ENCODE measurements at regions not wholly inside any gene's neighbourhood (a gene's known extent, or its start where the extent isn't known, plus 50 kb on each side); places are given as distances from the start of the nearest gene placed in this dataset.

- Histone ChIP-seq H3K27me3 (replicated peaks in 1 of 7) (no peaks in the 10 kb centered on the region), H3K4me3 (no peak overlapping the region), H3K36me3 (no peaks in the 10 kb centered on the region), H3K4me1 (no peaks in the 10 kb centered on the region), H3K27ac (no peak overlapping the region), H3K9me3 (peaks cover 0 to 4% (median 0%) of the 10 kb centered on the region in 8 donors)
- no peak for TF ChIP-seq POLR2AphosphoS5 (IDR thresholded peaks at IDR 0.05)
- no peak for TF ChIP-seq POLR2A (IDR thresholded peaks at IDR 0.05)
- TF ChIP-seq CTCF (IDR thresholded peaks at IDR 0.05 in 8 of 11, conservative IDR thresholded peaks at IDR 0.05 in 3 of 11) = no peak
- DNase-seq = no peak
- 77 to 95% (median 80%) methylated on average over 5 of the region's 5 CpGs for WGBS, 5 donors
- intact Hi-C loops (cut with DNase I; ENCODE audit: low total_unique reads) = no loop called here
Observed at GRCh38 chr6:23775127-23775526, 350.9 kb upstream of the NRSN1 start.

- no peaks in the 10 kb centered on the region for H3K27me3 ChIP-seq (replicated peaks in 1 of 7)
- no peaks in the 10 kb centered on the region for H3K4me1 ChIP-seq
- no peak for TF ChIP-seq CTCF (IDR thresholded peaks at IDR 0.05 in 8 of 11, conservative IDR thresholded peaks at IDR 0.05 in 3 of 11)
- no peak for TF ChIP-seq POLR2A (IDR thresholded peaks at IDR 0.05)
- WGBS, 5 donors = 67 to 84% (median 71%) methylated on average over 2 of the region's 2 CpGs
- intact Hi-C loops (cut with DNase I; ENCODE audit: low total_unique reads) = no loop called here
- no peak overlapping the region for H3K27ac ChIP-seq
- H3K4me3 ChIP-seq = no peak overlapping the region
- H3K36me3 ChIP-seq = no peaks in the 10 kb centered on the region
- no peak for DNase-seq
- peaks cover 0 to 5% (median 0%) of the 10 kb centered on the region in 8 donors for H3K9me3 ChIP-seq
Observed at GRCh38 chr6:23783901-23784300, 342.1 kb upstream of the NRSN1 start.

GRCh38 chr6:23784301-23784919 lies 341.6 kb upstream of the NRSN1 start:
- H3K4me1 ChIP-seq = no peaks in the 10 kb centered on the region
- no peak for TF ChIP-seq POLR2A (IDR thresholded peaks at IDR 0.05)
- no peak for TF ChIP-seq CTCF (IDR thresholded peaks at IDR 0.05 in 8 of 11, conservative IDR thresholded peaks at IDR 0.05 in 3 of 11)
- no peak overlapping the region for H3K4me3 ChIP-seq
- H3K9me3 ChIP-seq = peaks cover 0 to 5% (median 0%) of the 10 kb centered on the region in 8 donors
- 69 to 80% (median 76%) methylated on average over 7 of the region's 7 CpGs for WGBS, 5 donors
- DNase-seq = no peak
- H3K27ac ChIP-seq = no peak overlapping the region
- no peaks in the 10 kb centered on the region for H3K36me3 ChIP-seq
- intact Hi-C loops (cut with DNase I; ENCODE audit: low total_unique reads) = no loop called here
- no peaks in the 10 kb centered on the region for H3K27me3 ChIP-seq (replicated peaks in 1 of 7)

- no peaks in the 10 kb centered on the region for H3K36me3 ChIP-seq
- 60 to 85% (median 76%) methylated on average over 2 of the region's 2 CpGs for WGBS, 5 donors
Observed at GRCh38 chr6:23790756-23791155, 335.3 kb upstream of the NRSN1 start.

More at GRCh38 chr6:23790756-23791155, 335.3 kb upstream of the NRSN1 start:
- Histone ChIP-seq H3K4me3 (no peak overlapping the region), H3K27ac (no peak overlapping the region), H3K9me3 (no peaks in the 10 kb centered on the region), H3K4me1 (no peaks in the 10 kb centered on the region), H3K27me3 (replicated peaks in 1 of 7) (no peaks in the 10 kb centered on the region)
- DNase-seq = no peak
- TF ChIP-seq POLR2A (IDR thresholded peaks at IDR 0.05) = no peak
- no peak for TF ChIP-seq CTCF (IDR thresholded peaks at IDR 0.05 in 8 of 11, conservative IDR thresholded peaks at IDR 0.05 in 3 of 11)
- TF ChIP-seq POLR2AphosphoS5 (IDR thresholded peaks at IDR 0.05) = no peak
- intact Hi-C loops (cut with DNase I; ENCODE audit: low total_unique reads) = no loop called here
